Sigmoid colon (tissue), 4 donors: ENCODE measurements at regions not wholly inside any gene's neighbourhood (a gene's known extent, or its start where the extent isn't known, plus 50 kb on each side); places are given as distances from the start of the nearest gene placed in this dataset.

Experiments
- POLR2A ChIP-seq, 2 donors: fragments of 450-650 bp; IDR thresholded peaks; one replicate each; pipeline ENCODE4 v1.6.1; 2016; ENCODE audit warnings: antibody characterized with exemption in 2 of 2, mild to moderate bottlenecking in 2 of 2, moderate library complexity in 2 of 2
- POLR2AphosphoS5 ChIP-seq, 4 donors: sonication (generic); formaldehyde crosslinking; IDR thresholded peaks; one replicate each; pipeline ENCODE4 v1.6.1; 2017; ENCODE audit warnings: antibody characterized with exemption in 4 of 4
- TF ChIP-seq, protein P1 (sequence below), 4 experiments: fragments of 450-650 bp in 3 of 4; fragments of 200-600 bp in 1 of 4; IDR thresholded peaks; one replicate each; pipeline ENCODE4 v1.5.1; 2016 to 2019; ENCODE audit warnings: antibody characterized with exemption in 4 of 4, mild to moderate bottlenecking in 3 of 4, moderate library complexity in 2 of 4

DNA sequence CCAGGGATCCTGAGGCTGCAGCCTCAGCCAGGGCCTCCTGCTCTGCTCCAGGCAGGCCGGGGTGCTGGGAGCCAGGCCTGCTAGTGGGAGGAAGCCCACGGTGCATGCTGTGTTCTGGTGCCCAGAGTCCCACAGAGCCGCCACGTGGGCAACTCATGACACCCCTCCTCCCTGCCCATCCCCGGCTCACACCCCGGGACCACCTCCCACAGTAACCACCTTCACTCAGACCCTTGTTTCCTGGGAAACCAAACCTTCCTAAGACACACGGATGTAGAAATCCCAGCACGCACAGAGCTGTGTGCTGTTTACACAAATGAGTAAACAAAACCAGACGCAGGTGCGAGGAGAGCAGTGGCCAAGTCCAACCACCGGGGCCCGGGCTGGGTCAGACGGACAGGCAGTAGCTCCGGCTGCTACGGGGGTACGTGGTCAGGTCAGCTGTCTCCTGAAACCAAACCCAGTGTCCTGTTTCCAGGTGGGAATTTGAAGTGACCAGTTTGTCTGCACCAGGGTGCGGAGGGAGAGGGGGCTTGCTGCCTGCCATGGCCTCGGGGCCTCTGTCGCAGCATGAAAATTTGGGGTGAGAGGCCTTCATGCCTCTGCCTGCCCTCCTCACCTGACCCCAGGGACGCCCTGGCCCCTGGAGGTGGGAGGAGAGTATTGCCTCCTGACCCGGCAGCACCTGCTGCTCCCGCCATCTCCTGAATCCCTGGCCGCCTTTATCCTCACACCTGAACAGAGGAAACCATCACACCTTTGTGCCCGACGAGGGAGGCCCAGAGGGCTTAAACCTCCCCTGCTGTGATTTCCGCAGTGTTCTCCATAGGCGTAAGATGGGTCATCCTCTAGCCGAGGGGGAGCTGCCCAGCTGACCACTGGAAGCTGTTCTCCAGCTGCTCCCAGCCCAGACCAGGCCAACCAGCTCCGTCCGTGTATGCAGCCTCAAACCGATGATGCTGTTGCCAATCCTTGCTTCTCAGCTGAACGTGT lies 52.0 kb upstream of the SMOC2 start:
- TF ChIP-seq POLR2AphosphoS5 (IDR thresholded peaks at IDR 0.05) (no peak), POLR2A (IDR thresholded peaks at IDR 0.05) (no peak)
- TF ChIP-seq, protein P1, sequence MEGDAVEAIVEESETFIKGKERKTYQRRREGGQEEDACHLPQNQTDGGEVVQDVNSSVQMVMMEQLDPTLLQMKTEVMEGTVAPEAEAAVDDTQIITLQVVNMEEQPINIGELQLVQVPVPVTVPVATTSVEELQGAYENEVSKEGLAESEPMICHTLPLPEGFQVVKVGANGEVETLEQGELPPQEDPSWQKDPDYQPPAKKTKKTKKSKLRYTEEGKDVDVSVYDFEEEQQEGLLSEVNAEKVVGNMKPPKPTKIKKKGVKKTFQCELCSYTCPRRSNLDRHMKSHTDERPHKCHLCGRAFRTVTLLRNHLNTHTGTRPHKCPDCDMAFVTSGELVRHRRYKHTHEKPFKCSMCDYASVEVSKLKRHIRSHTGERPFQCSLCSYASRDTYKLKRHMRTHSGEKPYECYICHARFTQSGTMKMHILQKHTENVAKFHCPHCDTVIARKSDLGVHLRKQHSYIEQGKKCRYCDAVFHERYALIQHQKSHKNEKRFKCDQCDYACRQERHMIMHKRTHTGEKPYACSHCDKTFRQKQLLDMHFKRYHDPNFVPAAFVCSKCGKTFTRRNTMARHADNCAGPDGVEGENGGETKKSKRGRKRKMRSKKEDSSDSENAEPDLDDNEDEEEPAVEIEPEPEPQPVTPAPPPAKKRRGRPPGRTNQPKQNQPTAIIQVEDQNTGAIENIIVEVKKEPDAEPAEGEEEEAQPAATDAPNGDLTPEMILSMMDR (IDR thresholded peaks at IDR 0.05) = no peak
